Amniotic epithelial cell (primary cell): ENCODE measurements at regions not wholly inside any gene's neighbourhood (a gene's known extent, or its start where the extent isn't known, plus 50 kb on each side); places are given as distances from the start of the nearest gene placed in this dataset.

Source experiments
- DNase-seq: peaks from one replicate; pipeline ENCODE4 v3.0.0-alpha.2; 2010; ENCODE audit warnings: low read depth

GRCh38 chr6:21885532-21886114, 292.1 kb downstream of the SOX4 start:
- DNase-seq: peak; percentile 96

- peak; percentile 67 for DNase-seq
Measured at GRCh38 chr6:21886542-21887151, 293.1 kb downstream of the SOX4 start.

GRCh38 chr6:21887231-21888185, 294.0 kb downstream of the SOX4 start:
- DNase-seq: no peak

- no peak for DNase-seq
Measured at GRCh38 chr6:21891080-21891479, 297.5 kb downstream of the SOX4 start.

- DNase-seq: no peak
Measured at GRCh38 chr6:21893793-21894192, 300.2 kb downstream of the SOX4 start.

- DNase-seq: peak; percentile 55
Measured at GRCh38 chr6:21895555-21895954, 302.0 kb downstream of the SOX4 start.

- DNase-seq: peak; percentile 43
Measured at GRCh38 chr6:21898107-21898796, 304.7 kb downstream of the SOX4 start.

- DNase-seq: no peak
Measured at GRCh38 chr6:21899708-21900107, 306.2 kb downstream of the SOX4 start.

- DNase-seq: peak; percentile 83
Measured at GRCh38 chr6:21900730-21901129, 307.2 kb downstream of the SOX4 start.

GRCh38 chr6:21902628-21903169, 309.1 kb downstream of the SOX4 start:
- no peak for DNase-seq

GRCh38 chr6:21905531-21905930, 312.0 kb downstream of the SOX4 start:
- DNase-seq: no peak

GRCh38 chr6:21906826-21907225, 313.3 kb downstream of the SOX4 start:
- no peak for DNase-seq

GRCh38 chr6:21907291-21907690, 313.7 kb downstream of the SOX4 start:
- no peak for DNase-seq

GRCh38 chr6:21908161-21908848, 314.8 kb downstream of the SOX4 start:
- DNase-seq: no peak

GRCh38 chr6:21909321-21909720, 315.8 kb downstream of the SOX4 start:
- no peak for DNase-seq

GRCh38 chr6:21911208-21911607, 317.7 kb downstream of the SOX4 start:
- DNase-seq: no peak

- no peak for DNase-seq
Measured at GRCh38 chr6:21912151-21912832, 318.7 kb downstream of the SOX4 start.

- peak; percentile 74 for DNase-seq
Measured at GRCh38 chr6:21914121-21914973, 320.8 kb downstream of the SOX4 start.

- no peak for DNase-seq
Measured at GRCh38 chr6:21915707-21916260, 322.2 kb downstream of the SOX4 start.

- DNase-seq: no peak
Measured at GRCh38 chr6:21918041-21918440, 324.5 kb downstream of the SOX4 start.
